SK-N-SH (cell line): ENCODE measurements at regions not wholly inside any gene's neighbourhood (a gene's known extent, or its start where the extent isn't known, plus 50 kb on each side); places are given as distances from the start of the nearest gene placed in this dataset.

Source experiments
- CTCF ChIA-PET: fragments of 300-600, 350-600 bp; formaldehyde crosslinking; extraction: SDS; loops from one replicate; lab custom pipeline; 2021; lab: Yijun Ruan, JAX
- POLR2A ChIA-PET: fragments of 350-600 bp; sonication (Branson Sonifier 250); formaldehyde crosslinking; extraction: SDS; loops from one replicate; lab custom pipeline; 2020; ENCODE audit warnings: antibody characterized with exemption, inconsistent platforms; lab: Yijun Ruan, JAX
- DNase-seq: peaks from one replicate; pipeline ENCODE4 v3.0.0; 2012
- H2AFZ ChIP-seq: fragments of 200-600 bp; sonication (generic); 2 replicates; pipeline ENCODE4 v1.8.1; 2016; ENCODE audit warnings: antibody characterized with exemption, mild to moderate bottlenecking, low read depth
- H3F3A ChIP-seq: fragments of 200-600 bp; sonication (generic); replicated peaks from 2 replicates; pipeline ENCODE3; 2016; ENCODE audit warnings: antibody characterized with exemption, mild to moderate bottlenecking; ENCODE audit not compliant: insufficient read depth
- H3K27ac ChIP-seq, 2 experiments: fragments of 200-500 bp in 1 of 2; fragments of 200-600 bp in 1 of 2; sonication (Bioruptor generic) in 1 of 2; sonication (generic), shearing (Covaris generic) in 1 of 2; 2 replicates each; pipeline versions ENCODE4 v1.5.1 to v1.6.1; 2014 to 2016; ENCODE audit warnings: low read depth in 2 of 2, inconsistent platforms in 1 of 2, low read length in 1 of 2, mild to moderate bottlenecking in 1 of 2, mixed read lengths in 1 of 2
- H3K27me3 ChIP-seq: fragments of 200-600 bp; sonication (generic), shearing (Covaris generic); 2 replicates; pipeline ENCODE4 v1.6.1; 2016; ENCODE audit warnings: mixed run types; ENCODE audit not compliant: insufficient read depth
- H3K36me3 ChIP-seq, 2 experiments: fragments of 200-500 bp in 1 of 2; fragments of 200-600 bp in 1 of 2; sonication (Bioruptor generic) in 1 of 2; sonication (generic) in 1 of 2; replicated peaks in 1 of 2; 2 replicates each; pipeline versions ENCODE3 to v1.5.1; 2014 to 2016; ENCODE audit warnings: low read length in 1 of 2, mild to moderate bottlenecking in 1 of 2; ENCODE audit not compliant: insufficient read depth in 2 of 2, control insufficient read depth in 1 of 2
- H3K4me1 ChIP-seq, 2 experiments: fragments of 200-500 bp in 1 of 2; fragments of 200-600 bp in 1 of 2; sonication (Bioruptor generic) in 1 of 2; sonication (generic), shearing (Covaris generic) in 1 of 2; 2 replicates each; pipeline versions ENCODE4 v1.5.1 to v1.6.1; 2014 to 2016; ENCODE audit warnings: low read depth in 1 of 2, low read length in 1 of 2, mixed run types in 1 of 2; ENCODE audit not compliant: insufficient read depth in 2 of 2, control insufficient read depth in 1 of 2
- H3K4me2 ChIP-seq: fragments of 200-600 bp; sonication (generic), shearing (Covaris generic); 2 replicates; pipeline ENCODE4 v1.6.1; 2017; ENCODE audit warnings: mixed run types
- H3K4me3 ChIP-seq, 2 experiments: fragments of 200-500 bp in 1 of 2; fragments of 200-600 bp in 1 of 2; sonication (Bioruptor generic) in 1 of 2; sonication (generic), shearing (Covaris generic) in 1 of 2; 2 replicates each; pipeline versions ENCODE4 v1.5.1 to v1.8.1; 2014 to 2016; ENCODE audit warnings: low read depth in 2 of 2, inconsistent platforms in 1 of 2, low read length in 1 of 2, mild to moderate bottlenecking in 1 of 2, mixed read lengths in 1 of 2, moderate library complexity in 1 of 2
- H3K79me2 ChIP-seq: fragments of 200-600 bp; sonication (generic); 2 replicates; pipeline ENCODE4 v1.8.1; 2017; ENCODE audit warnings: mild to moderate bottlenecking; ENCODE audit not compliant: insufficient read depth
- H3K9ac ChIP-seq: fragments of 200-600 bp; sonication (generic); 2 replicates; pipeline ENCODE4 v1.6.1; 2017; ENCODE audit warnings: mixed run types
- H3K9me2 ChIP-seq: fragments of 200-600 bp; sonication (generic); 2 replicates; pipeline ENCODE4 v1.6.1; 2017; ENCODE audit warnings: mixed run types
- H3K9me3 ChIP-seq: fragments of 200-600 bp; sonication (generic); 2 replicates; pipeline ENCODE4 v1.6.1; 2017; ENCODE audit warnings: mixed run types, mild to moderate bottlenecking, moderate library complexity
- H4K20me1 ChIP-seq: fragments of 200-600 bp; sonication (generic); 2 replicates; pipeline ENCODE4 v1.6.1; 2017; ENCODE audit warnings: mild to moderate bottlenecking, mixed run types; ENCODE audit not compliant: insufficient read depth
- CHD2 ChIP-seq: fragments of 150-350 bp; IDR thresholded peaks from 2 replicates; pipeline ENCODE4 v1.6.1; 2018; ENCODE audit warnings: low read length; ENCODE audit not compliant: partially characterized antibody
- EP300 ChIP-seq, 2 experiments: IDR thresholded peaks; 2 replicates each; pipeline versions ENCODE4 v1.4.0 to v1.6.1; 2012; ENCODE audit warnings: borderline replicate concordance in 1 of 2, low read depth in 1 of 2, low read length in 1 of 2
- FOSL2 ChIP-seq: IDR thresholded peaks from 2 replicates; pipeline ENCODE4 v1.4.0; 2012; ENCODE audit warnings: low read depth, mild to moderate bottlenecking, moderate library complexity, borderline replicate concordance
- FOXJ3 ChIP-seq: sonication (generic); formaldehyde crosslinking; IDR thresholded peaks from 2 replicates; pipeline ENCODE4 v1.5.1; 2020; ENCODE audit warnings: mild to moderate bottlenecking, missing genetic modification reagents
- GABPA ChIP-seq: IDR thresholded peaks from 2 replicates; pipeline ENCODE4 v1.4.0; 2012; ENCODE audit warnings: low read depth, mild to moderate bottlenecking
- MEF2A ChIP-seq: IDR thresholded peaks from 2 replicates; pipeline ENCODE4 v1.4.0; 2012; ENCODE audit warnings: low read depth, borderline replicate concordance
- MXI1 ChIP-seq: IDR thresholded peaks from 2 replicates; pipeline ENCODE4 v1.6.1; 2012; ENCODE audit warnings: mild to moderate bottlenecking, low read depth, low read length, improper control_type of control experiment
- NRF1 ChIP-seq: IDR thresholded peaks from 2 replicates; pipeline ENCODE4 v1.6.1; 2012; ENCODE audit warnings: low read depth, mild to moderate bottlenecking, low read length
- POLR2AphosphoS5 ChIP-seq: IDR thresholded peaks from 2 replicates; pipeline ENCODE4 v1.6.1; 2012; ENCODE audit warnings: low read depth, low read length
- RXRA ChIP-seq: IDR thresholded peaks from 2 replicates; pipeline ENCODE4 v1.4.0; 2012; ENCODE audit warnings: low read depth, mild to moderate bottlenecking, borderline replicate concordance
- SIN3A ChIP-seq: IDR thresholded peaks from 2 replicates; pipeline ENCODE4 v1.6.1; 2012; ENCODE audit warnings: low read depth, mild to moderate bottlenecking, low read length, moderate library complexity, borderline replicate concordance
- TAF1 ChIP-seq: IDR thresholded peaks from 2 replicates; pipeline ENCODE4 v1.6.1; 2012; ENCODE audit warnings: low read depth, mild to moderate bottlenecking, low read length, moderate library complexity, borderline replicate concordance
- TCF12 ChIP-seq: IDR thresholded peaks from 2 replicates; pipeline ENCODE4 v1.4.0; 2012
- WGBS: methylation state at CpG from one replicate; pipeline ENCODE4 v1.1.6; 2017; ENCODE audit warnings: low lambda C conversion rate; 5-methylcytosine and 5-hydroxymethylcytosine counted together
- TF ChIP-seq, protein P1 (sequence below): IDR thresholded peaks from 2 replicates; pipeline ENCODE4 v1.4.0; 2012; ENCODE audit warnings: low read depth, borderline replicate concordance
- TF ChIP-seq, protein P2 (sequence below): IDR thresholded peaks from 2 replicates; pipeline ENCODE4 v1.4.0; 2012; ENCODE audit warnings: low read depth
- TF ChIP-seq, protein P3 (sequence below): fragments of 200-600 bp; sonication (generic); IDR thresholded peaks from 2 replicates; pipeline ENCODE4 v1.6.1; 2017; ENCODE audit warnings: antibody characterized with exemption, mild to moderate bottlenecking, moderate library complexity
- TF ChIP-seq, protein P4 (sequence below): IDR thresholded peaks from 2 replicates; pipeline ENCODE4 v1.4.0; 2012; ENCODE audit warnings: low read depth, borderline replicate concordance

DNA sequence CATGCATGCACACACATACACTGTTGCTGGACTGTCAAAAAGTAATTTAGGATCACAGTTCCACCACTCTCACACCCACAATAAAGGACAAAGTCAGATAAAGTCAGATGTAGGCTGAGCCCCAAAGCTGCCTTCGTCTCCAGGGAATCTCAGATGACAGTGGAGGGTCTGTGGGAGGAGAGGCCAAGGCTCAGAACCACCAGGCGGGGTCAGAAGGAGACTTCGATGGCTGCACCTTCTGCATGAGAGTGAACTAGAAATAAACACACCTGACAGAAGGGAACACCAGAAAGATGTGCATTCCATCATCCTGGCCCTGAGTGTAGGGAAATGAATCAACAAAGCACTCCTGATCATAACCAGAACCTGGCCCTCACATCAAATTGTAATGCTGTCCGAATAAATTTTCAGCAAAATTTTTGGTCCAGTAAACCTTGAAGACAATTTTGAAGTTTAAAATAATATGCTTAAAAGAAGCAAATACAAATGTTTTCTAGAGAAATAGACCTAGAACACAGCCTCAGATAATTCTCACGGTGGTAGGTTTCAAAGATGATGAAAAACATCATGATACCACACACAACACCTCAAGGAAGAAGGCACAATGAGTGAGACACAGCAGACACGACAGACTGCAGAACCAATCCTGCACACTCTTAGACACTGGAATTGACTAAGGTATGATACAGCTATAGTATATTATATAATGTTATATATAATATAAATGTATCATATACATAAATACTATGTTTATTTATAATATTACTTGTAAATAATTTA is 269.8 kb upstream of the KLF6 start:
- Histone ChIP-seq H3F3A (no peaks in the 10 kb centered on the region), H4K20me1 (no peaks in the 10 kb centered on the region), H3K27me3 (no peaks in the 10 kb centered on the region), H3K79me2 (no peaks in the 10 kb centered on the region), H3K9me2 (no peaks in the 10 kb centered on the region), H3K9ac (no peak overlapping the region), H3K27ac (no peak overlapping the region), H3K4me3 (no peak overlapping the region), H2AFZ (no peak overlapping the region), H3K36me3 (no peaks in the 10 kb centered on the region), H3K9me3 (peaks cover 4% of the 10 kb centered on the region; the same call in 1 of the 2 replicates), H3K4me2 (no peak overlapping the region), H3K4me1 (no peaks in the 10 kb centered on the region; a peak in 1 of 4 replicates)
- WGBS, result 83% methylated on average over 6 of the region's 6 CpGs
- ChIA-PET POLR2A (no interaction called here), CTCF (no interaction called here)
- TF ChIP-seq, protein P1, sequence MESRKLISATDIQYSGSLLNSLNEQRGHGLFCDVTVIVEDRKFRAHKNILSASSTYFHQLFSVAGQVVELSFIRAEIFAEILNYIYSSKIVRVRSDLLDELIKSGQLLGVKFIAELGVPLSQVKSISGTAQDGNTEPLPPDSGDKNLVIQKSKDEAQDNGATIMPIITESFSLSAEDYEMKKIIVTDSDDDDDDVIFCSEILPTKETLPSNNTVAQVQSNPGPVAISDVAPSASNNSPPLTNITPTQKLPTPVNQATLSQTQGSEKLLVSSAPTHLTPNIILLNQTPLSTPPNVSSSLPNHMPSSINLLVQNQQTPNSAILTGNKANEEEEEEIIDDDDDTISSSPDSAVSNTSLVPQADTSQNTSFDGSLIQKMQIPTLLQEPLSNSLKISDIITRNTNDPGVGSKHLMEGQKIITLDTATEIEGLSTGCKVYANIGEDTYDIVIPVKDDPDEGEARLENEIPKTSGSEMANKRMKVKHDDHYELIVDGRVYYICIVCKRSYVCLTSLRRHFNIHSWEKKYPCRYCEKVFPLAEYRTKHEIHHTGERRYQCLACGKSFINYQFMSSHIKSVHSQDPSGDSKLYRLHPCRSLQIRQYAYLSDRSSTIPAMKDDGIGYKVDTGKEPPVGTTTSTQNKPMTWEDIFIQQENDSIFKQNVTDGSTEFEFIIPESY, result no peak
- TF ChIP-seq FOSL2 (no peak), SIN3A (no peak), MEF2A (no peak), CHD2 (no peak), RXRA (no peak), NRF1 (no peak), TCF12 (no peak), EP300 (IDR thresholded peaks at IDR 0.05; ENCODE audit: borderline replicate concordance in 1 of 2, low read depth in 1 of 2, low read length in 1 of 2) (no peak), MXI1 (no peak), POLR2AphosphoS5 (no peak), TAF1 (no peak), GABPA (no peak), FOXJ3 (CRISPR knock-in tag) (no peak)
- TF ChIP-seq, protein P2, sequence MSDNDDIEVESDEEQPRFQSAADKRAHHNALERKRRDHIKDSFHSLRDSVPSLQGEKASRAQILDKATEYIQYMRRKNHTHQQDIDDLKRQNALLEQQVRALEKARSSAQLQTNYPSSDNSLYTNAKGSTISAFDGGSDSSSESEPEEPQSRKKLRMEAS, result no peak
- TF ChIP-seq, protein P3, sequence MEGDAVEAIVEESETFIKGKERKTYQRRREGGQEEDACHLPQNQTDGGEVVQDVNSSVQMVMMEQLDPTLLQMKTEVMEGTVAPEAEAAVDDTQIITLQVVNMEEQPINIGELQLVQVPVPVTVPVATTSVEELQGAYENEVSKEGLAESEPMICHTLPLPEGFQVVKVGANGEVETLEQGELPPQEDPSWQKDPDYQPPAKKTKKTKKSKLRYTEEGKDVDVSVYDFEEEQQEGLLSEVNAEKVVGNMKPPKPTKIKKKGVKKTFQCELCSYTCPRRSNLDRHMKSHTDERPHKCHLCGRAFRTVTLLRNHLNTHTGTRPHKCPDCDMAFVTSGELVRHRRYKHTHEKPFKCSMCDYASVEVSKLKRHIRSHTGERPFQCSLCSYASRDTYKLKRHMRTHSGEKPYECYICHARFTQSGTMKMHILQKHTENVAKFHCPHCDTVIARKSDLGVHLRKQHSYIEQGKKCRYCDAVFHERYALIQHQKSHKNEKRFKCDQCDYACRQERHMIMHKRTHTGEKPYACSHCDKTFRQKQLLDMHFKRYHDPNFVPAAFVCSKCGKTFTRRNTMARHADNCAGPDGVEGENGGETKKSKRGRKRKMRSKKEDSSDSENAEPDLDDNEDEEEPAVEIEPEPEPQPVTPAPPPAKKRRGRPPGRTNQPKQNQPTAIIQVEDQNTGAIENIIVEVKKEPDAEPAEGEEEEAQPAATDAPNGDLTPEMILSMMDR, result no peak
- TF ChIP-seq, protein P4, sequence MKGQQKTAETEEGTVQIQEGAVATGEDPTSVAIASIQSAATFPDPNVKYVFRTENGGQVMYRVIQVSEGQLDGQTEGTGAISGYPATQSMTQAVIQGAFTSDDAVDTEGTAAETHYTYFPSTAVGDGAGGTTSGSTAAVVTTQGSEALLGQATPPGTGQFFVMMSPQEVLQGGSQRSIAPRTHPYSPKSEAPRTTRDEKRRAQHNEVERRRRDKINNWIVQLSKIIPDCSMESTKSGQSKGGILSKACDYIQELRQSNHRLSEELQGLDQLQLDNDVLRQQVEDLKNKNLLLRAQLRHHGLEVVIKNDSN, result no peak
- no peak for DNase-seq
